Lung (tissue), 11 donors: ENCODE measurements at regions not wholly inside any gene's neighbourhood (a gene's known extent, or its start where the extent isn't known, plus 50 kb on each side); places are given as distances from the start of the nearest gene placed in this dataset.

Source experiments
- ATAC-seq: fragments of 200-7000 bp; cut with Tn5 transposase; one replicate; pipeline ENCODE4 v1.9.1; 2020; ENCODE audit warnings: moderate number of reproducible peaks; ENCODE audit not compliant: insufficient read depth, low FRiP score
- DNase-seq, 3 donors: peaks; one replicate each; pipeline ENCODE4 v3.0.0-alpha.2; 2013 to 2017
- H3K27ac ChIP-seq, 2 donors: one replicate each; pipeline ENCODE4 v1.5.1; 2013; ENCODE audit warnings: mild to moderate bottlenecking in 2 of 2, moderate library complexity in 2 of 2, control low read depth in 1 of 2, inconsistent platforms in 1 of 2, low read depth in 1 of 2, low read length in 1 of 2
- H3K27me3 ChIP-seq, 3 donors: one replicate each; pipeline ENCODE4 v1.5.1; 2013; ENCODE audit warnings: low read length in 2 of 3; ENCODE audit not compliant: control insufficient read depth in 3 of 3, insufficient read depth in 3 of 3
- H3K36me3 ChIP-seq, 4 donors: one replicate each; pipeline ENCODE4 v1.5.1; 2013; ENCODE audit warnings: low read length in 4 of 4, mild to moderate bottlenecking in 1 of 4, moderate library complexity in 1 of 4; ENCODE audit not compliant: control insufficient read depth in 4 of 4, insufficient read depth in 4 of 4
- H3K4me1 ChIP-seq, 5 donors: one replicate each; pipeline ENCODE4 v1.5.1; 2013; ENCODE audit warnings: low read length in 5 of 5, mild to moderate bottlenecking in 2 of 5, moderate library complexity in 1 of 5; ENCODE audit not compliant: control insufficient read depth in 5 of 5, insufficient read depth in 5 of 5
- H3K4me3 ChIP-seq: one replicate; pipeline ENCODE4 v1.5.1; 2013; ENCODE audit warnings: mild to moderate bottlenecking, control low read depth, moderate library complexity
- H3K9ac ChIP-seq, 2 donors: one replicate each; pipeline ENCODE4 v1.5.1; 2013; ENCODE audit warnings: low read length in 2 of 2, control low read depth in 1 of 2; ENCODE audit not compliant: insufficient read depth in 1 of 2
- H3K9me3 ChIP-seq, 4 donors: one replicate each; pipeline ENCODE4 v1.5.1; 2013; ENCODE audit warnings: low read length in 3 of 4, mild to moderate bottlenecking in 1 of 4, moderate library complexity in 1 of 4; ENCODE audit not compliant: control insufficient read depth in 4 of 4, insufficient read depth in 3 of 4
- CTCF ChIP-seq: IDR thresholded peaks from 2 replicates; pipeline ENCODE4 v1.5.1; 2012; ENCODE audit warnings: mild to moderate bottlenecking; ENCODE audit errors: control extremely low read depth, extremely low read depth
- WGBS, 2 donors: extraction: QIAGEN DNeasy Blood & Tissue Kit; methylation state at CpG; one replicate each; pipeline ENCODE4 v1.1.7; 2013; 5-methylcytosine and 5-hydroxymethylcytosine counted together
- donor health status: control.
- donor health status: control.
- donor health status: Bipolar disorder and iron deficiency.
- donor health status: healthy.
- donor health status: DM: yes; HTN: yes; CAD: no.

DNA sequence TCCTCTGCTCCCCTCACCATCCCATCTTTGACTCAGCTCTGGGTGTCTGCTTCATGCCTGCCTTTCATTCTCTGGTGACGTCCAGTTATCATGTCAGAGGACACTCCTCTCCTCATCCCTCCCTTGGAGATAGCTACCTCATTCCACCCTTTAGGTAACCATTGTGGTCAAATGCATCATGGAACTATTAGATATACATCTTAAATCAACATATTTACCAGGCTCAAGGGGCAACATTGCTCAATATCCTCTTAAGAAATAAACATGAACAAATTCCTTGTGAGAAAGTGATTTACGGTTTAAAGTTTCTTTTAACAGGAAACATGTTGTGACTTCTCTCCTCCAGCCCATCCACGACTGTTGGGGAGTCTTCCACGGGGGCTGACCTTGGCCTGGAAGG lies 511.6 kb upstream of the IGFBP3 start:
- TF ChIP-seq CTCF, result no peak
- Histone ChIP-seq H3K27ac (no peak overlapping the region), H3K4me3 (no peak overlapping the region), H3K36me3 (no peaks in the 10 kb centered on the region), H3K9ac (no peak overlapping the region), H3K27me3 (no peaks in the 10 kb centered on the region), H3K9me3 (peaks cover 0 to 6% (median 0%) of the 10 kb centered on the region in 4 donors), H3K4me1 (no peaks in the 10 kb centered on the region)
- peak in 1 of 3 donors; percentile 32 for DNase-seq
- 33 to 38% methylated on average over 4 of the region's 4 CpGs for WGBS, 2 donors
- ATAC-seq, result no peak

- H3K4me1 ChIP-seq, result peaks cover 0 to 8% (median 0%) of the 10 kb centered on the region in 5 donors
- H3K27me3 ChIP-seq, result no peaks in the 10 kb centered on the region
- no peak overlapping the region for H3K4me3 ChIP-seq
- H3K9me3 ChIP-seq, result peaks cover 0 to 4% (median 0%) of the 10 kb centered on the region in 4 donors
- H3K27ac ChIP-seq, result no peak overlapping the region
- no peaks in the 10 kb centered on the region for H3K36me3 ChIP-seq
- DNase-seq, result no peak
- no peak for ATAC-seq
- no peak overlapping the region for H3K9ac ChIP-seq
- no peak for TF ChIP-seq CTCF
Observed at GRCh38 chr7:46428295-46428694, 507.2 kb upstream of the IGFBP3 start.

DNA sequence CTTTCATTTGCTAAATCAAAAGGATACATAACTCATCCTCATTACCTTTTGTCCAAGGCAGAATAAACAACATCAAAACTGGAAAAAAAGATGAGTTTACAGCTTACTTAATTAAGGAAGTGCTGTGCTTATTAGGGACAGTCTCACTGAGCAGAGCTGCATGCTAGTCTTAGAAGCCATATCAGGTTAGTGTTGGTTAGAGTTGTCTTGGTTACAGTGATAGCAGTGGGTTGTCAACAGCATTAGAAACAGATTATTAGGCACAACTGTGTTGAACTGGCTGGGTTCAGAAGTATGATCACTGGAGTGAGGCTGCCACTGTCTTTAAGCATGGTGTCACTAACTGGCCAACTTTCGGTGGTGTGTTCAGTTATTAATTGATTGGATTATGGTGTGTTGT lies 503.9 kb upstream of the IGFBP3 start:
- H3K27me3 ChIP-seq, result no peaks in the 10 kb centered on the region
- DNase-seq, result peak; percentile 24 to 69 (median 67)
- no peaks in the 10 kb centered on the region for H3K36me3 ChIP-seq
- WGBS, 2 donors, result 90 to 93% methylated on average over 1 of the region's 1 CpG
- no peak for ATAC-seq
- no peak overlapping the region for H3K4me3 ChIP-seq
- TF ChIP-seq CTCF, result no peak
- H3K9me3 ChIP-seq, result peaks cover 0 to 3% (median 0%) of the 10 kb centered on the region in 4 donors
- no peak overlapping the region for H3K27ac ChIP-seq
- no peak overlapping the region for H3K9ac ChIP-seq
- H3K4me1 ChIP-seq, result peaks cover 0 to 21% (median 0%) of the 10 kb centered on the region in 5 donors

- no peaks in the 10 kb centered on the region for H3K36me3 ChIP-seq
- WGBS, 2 donors, result 63 to 69% methylated on average over 2 of the region's 2 CpGs
- DNase-seq, result peak; percentile 61 to 94 (median 93)
- no peak overlapping the region for H3K4me3 ChIP-seq
- H3K9ac ChIP-seq, result no peak overlapping the region
- no peak overlapping the region for H3K27ac ChIP-seq
- no peaks in the 10 kb centered on the region for H3K9me3 ChIP-seq
- H3K4me1 ChIP-seq, result peaks cover 0 to 21% (median 0%) of the 10 kb centered on the region in 5 donors
- no peak for TF ChIP-seq CTCF
- H3K27me3 ChIP-seq, result no peaks in the 10 kb centered on the region
- ATAC-seq, result no peak
Observed at GRCh38 chr7:46421441-46422230, 500.6 kb upstream of the IGFBP3 start.
